Embryonic facial prominence (tissue), 1 donor: ENCODE measurements at regions not wholly inside any gene's neighbourhood (a gene's known extent, or its start where the extent isn't known, plus 50 kb on each side); places are given as distances from the start of the nearest gene placed in this dataset.

ENCODE experiments used
- DNase-seq: peaks from one replicate; pipeline ENCODE4 v3.0.0-alpha.2; 2016; ENCODE audit errors: extremely low spot score

DNA sequence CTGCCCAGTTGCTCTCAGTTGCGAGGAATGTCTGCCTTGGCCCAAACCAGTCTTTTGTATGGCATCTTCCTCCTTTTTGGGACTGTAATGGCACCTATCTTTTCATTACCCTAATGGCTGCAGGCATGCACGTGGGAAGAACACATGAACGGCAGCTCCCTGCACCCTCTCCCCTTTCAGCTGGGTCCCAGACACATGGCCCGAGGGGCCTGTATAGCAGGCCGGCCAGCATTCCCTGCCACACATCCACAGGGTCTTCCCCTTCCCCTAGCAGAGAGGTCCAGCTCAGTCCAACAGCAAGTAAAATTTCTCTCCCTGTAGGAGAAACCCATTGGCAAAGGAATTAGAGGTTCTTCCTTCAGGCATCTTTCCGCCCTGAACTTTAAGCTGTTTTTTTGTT lies 829.1 kb upstream of the AGA start:
- no peak for DNase-seq

DNA sequence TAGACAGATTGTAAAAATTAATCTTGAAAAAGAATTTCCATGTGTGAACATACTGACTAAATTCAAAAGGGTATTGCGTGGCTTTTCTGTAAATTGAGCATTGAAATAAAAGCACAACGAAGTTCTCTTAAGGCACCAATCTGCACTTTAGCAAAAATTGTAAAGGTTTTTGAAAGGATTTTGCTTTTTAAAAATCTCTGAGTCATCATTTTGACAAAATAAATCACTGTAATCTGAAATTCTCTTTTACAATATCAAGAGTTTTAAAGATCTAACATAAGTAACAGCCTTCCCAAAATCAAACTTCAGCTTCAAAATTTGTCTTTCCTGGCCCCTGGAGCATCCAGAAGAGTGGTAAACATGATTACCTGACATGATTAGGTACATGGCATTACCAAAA lies 830.9 kb upstream of the AGA start:
- DNase-seq, result no peak

DNA sequence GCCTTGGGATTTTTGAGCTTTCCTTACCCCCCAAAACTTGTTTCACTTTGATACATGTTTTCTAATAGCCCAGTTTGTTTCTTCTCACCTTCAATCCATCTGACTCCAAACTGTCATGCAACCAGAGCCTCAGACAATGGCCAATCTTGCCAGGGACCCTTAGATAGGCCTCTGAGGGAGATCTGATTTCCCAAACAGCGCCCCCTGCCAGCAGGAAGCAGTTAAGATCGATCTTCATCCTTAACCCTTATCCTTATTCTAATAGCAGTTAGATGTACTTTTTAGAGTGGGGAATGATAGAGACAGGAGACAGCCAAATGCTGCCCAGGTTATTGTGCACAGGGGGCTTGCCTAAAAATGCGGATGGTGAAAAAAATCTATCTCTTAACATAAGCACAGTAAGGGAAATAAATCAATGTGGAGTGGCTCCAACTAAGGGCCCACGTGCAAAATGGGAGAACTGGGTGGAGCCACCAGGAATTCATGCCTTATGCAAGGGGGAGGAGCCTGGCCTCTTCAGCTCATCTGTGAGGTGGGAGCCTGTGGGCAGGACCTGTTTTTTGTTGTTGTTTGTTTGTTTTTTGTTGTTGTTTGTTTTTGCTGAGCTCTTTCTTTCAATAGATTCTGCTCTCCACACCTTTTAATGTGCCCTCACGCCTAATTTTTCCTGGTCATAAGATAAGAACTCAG lies 833.6 kb upstream of the AGA start:
- no peak for DNase-seq

DNA sequence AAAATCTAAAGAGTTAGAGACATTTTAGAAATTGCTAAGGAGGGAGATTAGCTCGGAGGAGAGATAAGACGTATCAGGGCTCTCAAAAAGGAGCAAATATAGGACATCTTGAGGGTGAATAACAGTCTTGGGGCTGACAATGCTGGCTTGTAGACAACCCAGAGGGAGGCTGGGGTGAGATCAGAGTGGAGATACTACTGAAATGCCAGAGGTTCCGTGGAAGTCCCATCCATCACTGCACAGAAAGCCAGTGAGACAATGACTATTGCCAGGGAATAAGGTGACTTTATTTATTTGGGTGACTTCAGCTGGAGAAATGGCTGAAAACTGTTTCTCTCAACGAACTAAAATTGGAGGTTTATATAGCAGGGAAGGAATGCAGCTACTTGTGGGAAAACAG lies 838.1 kb upstream of the AGA start:
- DNase-seq, result no peak

DNA sequence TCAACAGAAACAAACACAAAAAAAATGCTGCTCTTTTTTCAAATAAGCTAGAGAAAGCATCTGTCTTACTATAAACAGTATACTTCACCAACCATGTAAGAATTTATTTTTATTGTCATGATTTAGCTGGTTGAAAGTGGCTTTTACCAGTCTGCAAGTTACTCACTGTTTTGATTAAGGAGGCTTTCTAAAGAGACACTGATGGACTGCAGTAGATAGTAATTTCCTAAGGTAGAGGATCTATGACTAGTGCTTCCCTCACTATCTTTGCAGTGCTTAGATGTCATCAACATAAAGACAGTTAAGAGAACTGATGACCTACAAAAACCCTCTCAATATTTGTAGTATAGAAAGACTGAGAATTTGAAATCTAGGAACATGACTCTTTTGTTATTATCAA lies 846.2 kb upstream of the AGA start:
- no peak for DNase-seq

DNA sequence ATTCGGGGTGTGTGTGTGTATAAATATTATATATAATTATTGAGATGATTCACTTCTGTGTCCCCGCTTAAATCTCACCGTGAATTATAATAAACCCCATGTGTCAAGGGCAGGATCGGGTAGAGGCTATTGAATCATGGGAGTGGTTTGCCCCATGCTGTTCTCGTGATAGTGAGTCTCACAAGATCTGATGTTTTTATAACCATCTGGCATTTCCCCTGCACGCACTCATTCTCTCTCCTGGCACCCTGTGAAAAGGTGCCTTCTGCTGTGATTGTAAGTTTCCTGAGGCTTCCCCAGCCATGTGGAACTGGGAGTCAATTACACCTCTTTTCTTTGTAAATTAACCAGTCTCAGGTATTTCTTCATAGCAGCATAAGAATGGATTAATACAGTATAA lies 851.4 kb upstream of the AGA start:
- no peak for DNase-seq

DNA sequence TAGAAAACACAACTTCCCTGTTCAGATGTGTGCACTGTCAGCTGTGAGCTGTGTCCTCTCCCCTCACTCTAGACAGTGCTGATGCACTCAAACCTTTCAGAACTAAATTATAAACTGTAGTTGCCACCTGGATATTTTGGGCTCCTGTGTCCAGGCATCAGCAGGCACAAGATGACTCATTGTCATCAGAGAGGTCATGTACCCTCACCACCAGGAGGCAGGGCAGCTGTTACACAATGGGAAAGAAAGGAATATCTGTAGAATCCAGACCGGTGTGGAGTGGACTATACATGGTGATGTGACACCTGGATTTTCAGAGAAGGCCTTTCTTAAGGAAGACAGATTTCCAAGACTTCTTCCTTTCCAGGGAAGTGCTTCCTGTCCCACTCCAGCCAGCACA lies 854.4 kb upstream of the AGA start:
- no peak for DNase-seq

DNA sequence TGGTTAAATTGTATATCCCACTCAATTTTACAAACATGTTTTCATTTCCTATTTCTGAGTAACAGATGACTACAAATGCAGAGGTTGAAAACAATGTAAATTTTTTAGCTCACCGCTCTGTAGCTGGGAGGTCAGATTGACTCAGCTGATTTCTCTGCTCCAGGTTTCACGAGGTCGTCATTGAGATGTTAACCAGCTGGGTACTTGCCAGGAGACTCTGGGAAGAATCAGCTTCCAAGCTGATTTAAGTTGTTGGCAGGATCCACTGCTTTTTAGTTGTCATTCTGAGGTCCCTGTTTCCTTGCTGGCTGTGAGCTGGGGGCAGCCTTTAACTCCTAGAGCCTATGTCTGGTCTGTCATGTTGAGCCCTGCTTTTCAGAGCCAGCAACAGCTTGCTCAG lies 864.3 kb upstream of the AGA start:
- DNase-seq, result no peak

DNA sequence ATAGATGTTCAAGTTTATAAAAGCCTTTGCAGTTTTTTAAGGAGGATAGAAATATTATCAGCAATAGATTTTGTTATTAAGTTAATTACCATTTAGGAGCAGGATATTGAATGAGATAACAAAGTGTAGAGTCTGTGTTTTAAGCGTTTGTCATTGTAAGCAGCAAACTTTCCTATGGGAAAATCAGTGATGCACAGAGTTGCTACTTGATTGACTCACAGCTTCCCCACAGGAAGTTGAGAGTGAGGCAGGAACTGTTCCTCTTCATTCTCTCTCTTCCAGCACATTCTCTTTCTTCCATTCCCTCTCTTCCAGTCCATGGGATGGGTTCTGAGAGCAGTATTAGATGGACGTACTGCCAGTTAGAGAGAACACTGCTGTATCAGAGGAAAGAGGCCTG lies 867.7 kb upstream of the AGA start:
- DNase-seq, result no peak

DNA sequence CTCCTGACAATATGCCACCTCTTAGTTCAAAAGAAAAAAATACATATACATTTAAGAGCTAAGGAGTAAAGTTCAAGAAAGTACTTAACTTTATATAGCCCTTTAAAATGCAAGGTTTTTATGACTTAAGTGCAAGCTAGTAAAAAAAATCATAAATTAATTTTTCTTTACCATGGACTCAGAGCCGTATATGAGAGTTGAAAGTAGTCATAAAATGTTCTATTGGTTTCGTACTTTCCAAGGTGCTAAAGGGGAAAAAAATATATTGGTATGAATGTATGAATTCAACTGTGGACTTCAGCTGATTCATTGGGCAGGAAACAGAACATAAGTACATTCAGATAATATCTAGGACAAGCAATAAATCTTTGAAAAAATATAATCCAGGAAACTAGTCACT lies 869.8 kb upstream of the AGA start:
- DNase-seq, result no peak

DNA sequence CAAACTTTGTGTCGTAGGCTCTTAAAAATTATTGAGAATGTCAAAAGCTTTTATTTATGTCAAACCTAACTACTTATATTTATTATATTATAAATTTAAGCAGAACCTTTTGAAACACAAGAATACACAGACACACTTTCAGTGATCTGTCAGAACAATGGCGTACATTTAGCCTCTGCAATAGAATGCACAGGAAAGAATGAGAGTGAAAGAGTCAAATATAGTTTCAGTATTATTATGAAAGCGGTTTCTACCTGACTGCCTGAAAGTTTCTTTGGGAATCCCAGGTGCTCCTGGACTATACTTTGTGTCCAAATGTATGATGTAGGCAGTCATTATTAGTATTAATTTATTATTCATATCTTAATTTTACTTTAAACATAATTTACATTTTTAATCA lies 872.0 kb upstream of the AGA start:
- no peak for DNase-seq

DNA sequence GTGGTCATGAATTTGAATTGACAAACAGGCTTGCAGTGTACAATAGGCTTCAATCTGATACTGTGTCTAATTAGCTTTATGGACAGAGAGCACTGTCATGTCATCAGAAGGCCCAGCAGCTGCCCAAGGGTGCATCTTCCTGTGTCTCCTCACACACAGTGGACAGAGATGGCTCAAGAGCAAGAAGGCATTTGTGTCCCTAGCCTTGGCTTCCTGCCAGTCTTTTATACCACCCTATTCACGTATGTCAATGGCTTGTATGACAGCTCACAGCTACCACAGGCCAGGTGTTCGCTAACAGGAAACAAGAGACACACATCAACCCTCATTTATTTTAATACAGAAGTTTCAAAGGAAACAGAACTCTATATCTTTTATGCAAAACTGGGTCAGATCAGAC lies 874.0 kb upstream of the AGA start:
- no peak for DNase-seq

DNA sequence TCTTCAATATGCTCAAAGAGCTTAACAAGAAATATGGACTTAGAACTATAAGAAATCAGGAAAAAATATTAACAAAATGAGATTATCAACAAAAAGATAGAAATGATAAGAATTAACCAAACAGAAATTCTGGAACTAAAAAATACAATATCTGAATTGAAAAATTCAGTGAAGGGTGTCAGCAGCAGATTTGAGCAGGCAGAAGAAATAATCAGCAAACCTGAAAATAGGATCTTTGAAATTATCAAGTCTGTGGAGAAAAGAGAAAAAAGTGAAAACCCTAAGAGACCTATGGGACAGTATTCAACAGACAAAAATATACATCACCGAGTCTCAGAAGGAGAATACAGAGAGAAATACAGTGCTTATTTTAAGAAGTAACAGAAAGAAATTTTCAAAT lies 877.8 kb upstream of the AGA start:
- no peak for DNase-seq

DNA sequence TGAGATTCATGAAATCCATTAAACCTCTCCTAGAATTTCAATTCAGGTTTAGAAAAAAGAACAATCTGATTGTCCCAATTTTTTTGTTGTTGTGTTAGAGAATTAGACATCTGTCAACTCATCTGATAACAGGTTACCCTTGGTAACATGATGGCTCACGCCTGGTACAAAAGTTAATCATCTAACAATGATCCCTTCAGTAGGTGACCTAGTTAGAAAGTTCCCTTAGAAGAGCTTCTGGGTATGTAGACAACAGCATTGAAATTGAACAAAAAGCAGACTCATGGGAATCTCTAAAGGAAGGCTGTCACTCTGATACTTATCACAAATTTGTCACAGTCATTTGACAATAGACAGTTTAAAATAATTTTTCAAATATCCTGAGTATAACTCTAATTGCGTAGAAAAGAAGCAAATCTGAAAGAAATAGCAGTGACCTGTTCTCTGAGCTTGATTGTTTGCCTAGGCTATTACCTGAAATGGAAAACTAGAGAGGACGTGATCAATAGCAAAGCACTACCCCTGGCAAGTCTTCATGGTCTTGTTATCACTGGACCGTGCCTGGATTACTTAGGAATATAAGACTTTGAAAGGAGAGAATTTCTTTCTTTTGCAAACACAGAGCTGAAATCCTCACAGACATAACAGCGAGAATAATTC lies 880.4 kb upstream of the AGA start:
- no peak for DNase-seq

DNA sequence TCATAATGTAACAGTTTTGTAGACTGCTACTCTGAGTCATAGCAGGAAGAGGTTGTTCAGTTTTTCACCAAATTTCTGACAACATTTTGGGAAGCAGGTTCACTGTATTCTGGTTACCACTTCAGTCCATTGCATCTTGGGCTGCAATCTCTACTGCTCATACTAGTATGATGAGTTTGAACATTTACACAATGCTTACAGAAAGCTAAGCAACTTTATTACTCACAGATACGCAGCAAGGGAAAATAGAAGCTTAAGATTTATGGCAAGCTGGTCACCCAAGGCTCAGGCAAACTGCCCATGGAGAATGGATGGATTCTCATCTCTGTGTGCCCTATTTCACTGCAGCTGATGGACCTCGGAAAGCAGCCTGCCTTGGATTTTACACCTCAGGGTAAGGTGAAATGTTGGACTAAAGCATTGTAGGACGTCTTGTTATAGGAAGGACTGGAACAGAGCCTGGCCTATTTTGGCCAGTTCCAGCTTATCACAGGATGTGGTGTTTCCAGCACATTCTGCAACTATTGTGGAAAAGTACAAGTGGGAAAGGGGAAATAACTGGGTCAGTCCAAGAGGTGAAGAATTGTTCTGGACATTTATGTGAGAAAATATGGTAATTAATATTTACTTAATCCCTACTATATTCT lies 887.1 kb upstream of the AGA start:
- DNase-seq, result no peak

DNA sequence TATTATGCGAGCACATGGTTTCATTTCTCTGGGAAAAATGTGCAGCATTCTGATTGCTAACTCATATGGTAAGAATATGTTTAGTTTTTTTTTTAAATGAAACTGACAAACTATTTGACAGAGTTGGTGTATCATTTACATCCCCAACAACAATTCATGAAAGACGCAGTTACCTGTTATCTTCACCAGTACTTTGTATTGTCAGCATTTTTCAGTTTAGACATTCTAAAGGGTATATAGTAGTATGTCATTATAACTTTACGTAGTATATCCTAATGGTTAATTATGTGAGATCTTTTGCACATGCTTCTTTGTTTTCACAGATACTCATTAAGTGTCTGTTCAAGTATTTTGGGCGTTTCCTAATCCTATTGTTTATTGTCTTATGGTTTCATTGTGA lies 891.1 kb upstream of the AGA start:
- DNase-seq, result no peak

DNA sequence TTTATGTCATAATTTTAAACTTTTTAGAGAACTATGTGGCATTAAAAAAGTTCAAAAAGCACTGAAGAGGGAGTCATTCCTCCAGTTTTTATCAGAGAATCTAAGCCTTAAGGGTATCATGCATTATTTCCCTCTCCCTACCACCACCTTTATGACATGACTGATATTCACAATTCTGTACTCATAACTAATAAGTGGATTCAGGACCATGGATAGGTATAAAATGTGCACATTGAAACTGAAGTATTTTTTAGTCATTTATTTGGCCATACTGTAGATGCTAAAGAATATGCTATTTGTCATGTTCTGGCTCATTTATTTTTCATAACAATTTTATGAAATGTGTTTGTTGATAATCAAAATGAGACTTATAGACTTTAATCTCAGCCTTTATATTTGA lies 897.5 kb upstream of the AGA start:
- DNase-seq, result no peak

DNA sequence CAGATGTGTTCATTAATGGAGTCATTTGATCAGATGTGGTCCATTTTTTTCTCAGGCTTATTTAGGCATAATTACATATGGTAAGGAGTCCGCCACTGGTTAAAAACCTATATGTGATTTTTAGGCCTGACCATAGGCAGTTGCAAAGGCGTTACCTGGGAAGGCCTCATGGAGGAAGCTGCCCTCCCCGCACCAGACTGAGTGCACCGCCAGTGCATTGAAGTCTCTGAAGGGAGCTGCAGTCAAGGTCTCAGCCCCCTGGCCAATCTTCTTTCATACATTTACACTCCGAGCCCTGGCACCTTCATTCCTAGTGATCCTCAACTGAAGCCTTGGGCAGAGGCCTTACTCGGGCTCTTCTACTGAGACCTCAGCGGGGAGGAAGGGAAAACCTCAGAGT lies 898.2 kb upstream of the AGA start:
- no peak for DNase-seq

DNA sequence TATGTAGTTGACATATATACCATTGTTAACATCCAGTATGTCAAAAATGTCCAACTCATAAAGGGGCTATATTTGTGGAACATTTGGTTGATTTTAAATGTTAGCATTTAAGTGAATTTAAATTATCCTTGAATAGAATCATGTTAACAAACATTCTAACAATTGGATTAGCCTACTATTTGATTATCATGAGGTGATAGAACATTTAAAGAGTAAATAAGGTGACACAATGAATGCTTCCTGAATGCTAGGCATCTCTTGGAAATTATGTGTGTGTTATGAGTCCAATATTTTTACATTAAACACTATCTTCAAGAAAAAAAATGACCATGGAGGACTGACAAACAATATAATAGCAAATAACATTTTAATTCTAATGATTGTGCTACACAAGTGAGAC lies 901.9 kb upstream of the AGA start:
- no peak for DNase-seq

DNA sequence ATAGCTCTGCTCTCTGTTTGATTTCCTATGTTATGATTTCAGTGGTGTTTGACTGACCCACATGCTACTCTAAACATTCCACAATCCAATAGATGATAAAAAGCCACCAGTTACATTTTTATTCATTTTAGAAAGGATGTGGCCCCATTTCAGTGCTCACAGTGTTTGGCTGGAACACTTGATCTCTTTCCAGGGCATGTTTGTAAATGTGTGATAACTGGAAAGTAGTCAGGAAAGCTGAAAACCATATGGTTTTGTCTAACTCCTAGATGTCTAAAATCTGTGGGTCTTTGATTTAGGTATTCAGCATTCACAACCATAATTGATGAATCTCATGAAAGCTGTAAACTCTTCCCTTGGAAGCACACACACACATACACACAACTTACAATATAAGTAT lies 904.9 kb upstream of the AGA start:
- DNase-seq, result no peak

DNA sequence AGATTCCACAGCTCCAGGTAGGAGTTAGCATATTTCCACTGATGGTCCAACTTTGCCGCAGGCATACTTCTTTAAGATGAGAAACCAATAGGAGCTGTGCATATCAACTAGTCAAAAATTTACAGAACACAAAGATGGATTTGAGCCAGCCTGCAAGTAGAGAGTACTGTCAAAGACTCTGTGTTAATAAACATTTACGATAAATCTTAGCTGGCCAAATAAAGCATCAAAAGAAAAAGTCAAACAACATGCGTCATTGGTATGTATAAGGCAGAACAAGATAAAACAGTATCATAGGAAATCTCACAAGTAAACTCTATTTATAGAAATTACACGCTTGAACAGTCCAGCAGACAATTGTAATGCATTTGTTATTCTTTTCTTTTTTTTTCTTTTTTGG lies 907.4 kb upstream of the AGA start:
- DNase-seq, result no peak

DNA sequence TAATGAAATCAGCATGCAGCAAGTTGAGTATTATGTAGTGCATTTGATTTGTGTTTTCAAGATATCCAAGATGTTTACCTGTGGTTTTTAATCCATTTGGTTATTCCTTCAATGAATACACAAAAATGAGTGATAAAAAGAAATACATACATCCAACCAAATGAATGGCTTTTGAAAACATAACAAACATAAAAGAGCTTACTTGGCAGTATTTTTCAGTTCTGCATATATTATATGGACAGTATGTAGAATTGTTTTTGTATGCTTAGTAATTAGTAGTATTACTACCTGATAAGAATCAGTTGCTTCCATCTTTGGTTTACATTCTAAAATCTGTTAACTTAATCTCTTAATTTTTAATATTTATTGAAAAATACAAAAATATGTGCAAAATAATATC lies 908.9 kb upstream of the AGA start:
- DNase-seq, result no peak

DNA sequence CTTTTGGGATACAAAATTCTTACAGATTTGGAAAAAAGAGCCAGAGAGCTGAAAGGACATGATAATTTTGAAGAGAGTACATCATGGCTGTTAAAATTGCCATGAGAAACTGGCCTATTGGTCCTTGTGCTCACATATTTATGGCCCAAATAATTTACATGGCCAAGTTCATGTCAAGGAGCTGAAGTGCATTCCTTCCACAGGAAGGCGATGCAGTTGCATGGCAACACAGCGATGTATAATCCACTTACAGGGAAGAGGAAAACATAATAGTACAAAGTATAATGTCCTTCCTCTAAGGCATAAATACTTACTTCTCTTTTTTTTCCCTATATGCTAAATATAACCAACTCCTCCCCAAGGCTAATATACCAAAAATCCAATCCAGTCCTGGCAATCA lies 914.5 kb upstream of the AGA start:
- no peak for DNase-seq

DNA sequence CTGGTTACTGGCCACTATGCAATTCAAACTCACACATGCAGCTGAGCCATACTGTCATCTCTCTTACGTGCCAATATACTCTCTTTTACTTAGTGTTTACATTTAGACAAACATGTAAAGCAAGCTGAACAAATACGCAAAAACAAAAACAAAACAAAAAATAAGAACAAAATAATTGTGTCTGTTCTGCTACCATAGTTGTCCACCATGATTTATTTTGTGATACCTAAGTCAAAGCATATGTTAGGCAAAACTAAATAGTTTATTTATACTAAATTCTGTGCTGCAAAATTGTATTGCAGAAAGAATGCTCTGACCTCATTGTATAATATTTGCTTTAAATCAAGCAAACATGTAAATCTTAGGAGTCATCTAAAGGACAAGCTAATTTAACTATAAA lies 943.2 kb upstream of the AGA start:
- no peak for DNase-seq
